HUES6 (cell line): ENCODE measurements at regions not wholly inside any gene's neighbourhood (a gene's known extent, or its start where the extent isn't known, plus 50 kb on each side); places are given as distances from the start of the nearest gene placed in this dataset.
"Not testable (repeated sequence)": the region's sequence is repeated elsewhere in the genome, so short reads cannot be mapped to it uniquely, and the experiment has no call there.

Experiments
- H3K27ac ChIP-seq: 2 replicates; pipeline ENCODE4 v1.7.0; 2013; ENCODE audit warnings: low read depth, mild to moderate bottlenecking, low read length, inconsistent platforms
- H3K27me3 ChIP-seq: 2 replicates; pipeline ENCODE4 v1.6.1; 2013; ENCODE audit warnings: low read length; ENCODE audit not compliant: control insufficient read depth, insufficient read depth
- H3K36me3 ChIP-seq: 2 replicates; pipeline ENCODE4 v1.6.1; 2013; ENCODE audit warnings: low read length; ENCODE audit not compliant: control insufficient read depth, insufficient read depth
- H3K4me1 ChIP-seq: 2 replicates; pipeline ENCODE4 v1.6.1; 2013; ENCODE audit warnings: low read length; ENCODE audit not compliant: control insufficient read depth, insufficient read depth
- H3K4me3 ChIP-seq: 2 replicates; pipeline ENCODE4 v1.5.1; 2013; ENCODE audit warnings: low read depth, low read length
- H3K9ac ChIP-seq: one replicate; pipeline ENCODE4 v1.6.1; 2013; ENCODE audit warnings: mild to moderate bottlenecking, low read length
- H3K9me3 ChIP-seq: 2 replicates; pipeline ENCODE4 v1.6.1; 2013; ENCODE audit warnings: low read depth, low read length; ENCODE audit not compliant: control insufficient read depth, insufficient read depth

- not testable (repeated sequence) for H3K27ac ChIP-seq, H3K27me3 ChIP-seq, H3K9ac ChIP-seq
These were observed 50.1 kb upstream of the ADGRL1 start for GRCh38 chr19:14255902-14256649.

More at GRCh38 chr19:14255902-14256649, 50.1 kb upstream of the ADGRL1 start:
- not testable (repeated sequence) for H3K36me3 ChIP-seq, H3K4me3 ChIP-seq, H3K4me1 ChIP-seq, H3K9me3 ChIP-seq
